ENCODE measurements at regions not wholly inside any gene's neighbourhood (a gene's known extent, or its start where the extent isn't known, plus 50 kb on each side); places are given as distances from the start of the nearest gene placed in this dataset.

DNA sequence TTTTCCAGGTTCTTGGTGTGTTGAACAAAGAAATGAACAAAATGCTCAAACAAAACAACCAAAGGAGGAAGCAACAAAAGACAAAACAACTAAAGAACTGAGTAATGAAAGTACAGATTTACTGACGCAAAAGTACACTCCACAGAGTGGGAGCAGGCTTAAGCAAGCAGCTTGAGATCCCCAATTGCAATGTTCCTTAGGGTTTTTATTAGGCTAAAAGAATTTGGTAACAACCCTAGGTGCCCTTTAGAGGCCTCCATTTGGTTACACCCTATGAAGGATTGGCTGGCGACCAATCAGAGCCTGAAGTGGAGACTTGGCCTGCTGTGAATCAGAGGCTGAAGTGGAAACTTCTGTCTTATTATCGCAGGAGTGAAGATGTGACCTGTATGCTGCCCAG is 243.4 kb upstream of the ATP10A start:
- no peak for DNase-seq (ENCODE audit: low read depth)
- TF ChIP-seq POLR2A (IDR thresholded peaks at IDR 0.05; ENCODE audit: extremely low read depth, insufficient read length): no peak
- no peak for TF ChIP-seq MYC (IDR thresholded peaks at IDR 0.05; ENCODE audit: low read depth, low read length)
- TF ChIP-seq, protein P1, sequence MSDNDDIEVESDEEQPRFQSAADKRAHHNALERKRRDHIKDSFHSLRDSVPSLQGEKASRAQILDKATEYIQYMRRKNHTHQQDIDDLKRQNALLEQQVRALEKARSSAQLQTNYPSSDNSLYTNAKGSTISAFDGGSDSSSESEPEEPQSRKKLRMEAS (IDR thresholded peaks at IDR 0.05; ENCODE audit: low read depth, low read length): no peak
- TF ChIP-seq, protein P2, sequence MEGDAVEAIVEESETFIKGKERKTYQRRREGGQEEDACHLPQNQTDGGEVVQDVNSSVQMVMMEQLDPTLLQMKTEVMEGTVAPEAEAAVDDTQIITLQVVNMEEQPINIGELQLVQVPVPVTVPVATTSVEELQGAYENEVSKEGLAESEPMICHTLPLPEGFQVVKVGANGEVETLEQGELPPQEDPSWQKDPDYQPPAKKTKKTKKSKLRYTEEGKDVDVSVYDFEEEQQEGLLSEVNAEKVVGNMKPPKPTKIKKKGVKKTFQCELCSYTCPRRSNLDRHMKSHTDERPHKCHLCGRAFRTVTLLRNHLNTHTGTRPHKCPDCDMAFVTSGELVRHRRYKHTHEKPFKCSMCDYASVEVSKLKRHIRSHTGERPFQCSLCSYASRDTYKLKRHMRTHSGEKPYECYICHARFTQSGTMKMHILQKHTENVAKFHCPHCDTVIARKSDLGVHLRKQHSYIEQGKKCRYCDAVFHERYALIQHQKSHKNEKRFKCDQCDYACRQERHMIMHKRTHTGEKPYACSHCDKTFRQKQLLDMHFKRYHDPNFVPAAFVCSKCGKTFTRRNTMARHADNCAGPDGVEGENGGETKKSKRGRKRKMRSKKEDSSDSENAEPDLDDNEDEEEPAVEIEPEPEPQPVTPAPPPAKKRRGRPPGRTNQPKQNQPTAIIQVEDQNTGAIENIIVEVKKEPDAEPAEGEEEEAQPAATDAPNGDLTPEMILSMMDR (IDR thresholded peaks at IDR 0.05; ENCODE audit: low read depth, low read length): no peak

DNA sequence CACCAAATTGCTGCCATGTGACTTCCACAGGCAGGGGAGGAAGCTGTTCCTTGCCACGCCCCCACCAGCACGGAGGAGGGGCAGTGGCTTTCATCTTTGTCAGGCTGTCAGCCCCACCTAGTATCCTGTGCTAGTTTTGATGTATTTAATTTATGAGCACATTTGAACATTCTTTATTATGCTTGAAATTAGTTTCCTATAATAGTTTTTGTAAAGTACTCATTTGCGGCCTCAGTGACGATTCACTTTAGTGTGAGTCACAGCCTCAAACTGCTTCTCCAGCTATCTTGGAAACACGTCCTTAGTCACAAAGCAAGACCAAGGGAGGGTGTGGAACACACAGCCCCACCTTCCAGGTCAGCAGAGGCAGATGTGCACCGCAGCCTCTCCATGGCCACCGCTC is 239.9 kb upstream of the ATP10A start:
- H3K4me3 ChIP-seq (ENCODE audit: low read depth, low read length): no peak overlapping the region
- TF ChIP-seq POLR2A (IDR thresholded peaks at IDR 0.05; ENCODE audit: extremely low read depth, insufficient read length) (no peak), MYC (IDR thresholded peaks at IDR 0.05; ENCODE audit: low read depth, low read length) (no peak)
- TF ChIP-seq, protein P1 (IDR thresholded peaks at IDR 0.05; ENCODE audit: low read depth, low read length): no peak
- TF ChIP-seq, protein P2 (IDR thresholded peaks at IDR 0.05; ENCODE audit: low read depth, low read length): no peak
- no peak for DNase-seq (ENCODE audit: low read depth)

More for the DNA sequence above, 243.4 kb upstream of the ATP10A start:
- H3K4me3 ChIP-seq (ENCODE audit: low read depth, low read length): no peak overlapping the region

DNA sequence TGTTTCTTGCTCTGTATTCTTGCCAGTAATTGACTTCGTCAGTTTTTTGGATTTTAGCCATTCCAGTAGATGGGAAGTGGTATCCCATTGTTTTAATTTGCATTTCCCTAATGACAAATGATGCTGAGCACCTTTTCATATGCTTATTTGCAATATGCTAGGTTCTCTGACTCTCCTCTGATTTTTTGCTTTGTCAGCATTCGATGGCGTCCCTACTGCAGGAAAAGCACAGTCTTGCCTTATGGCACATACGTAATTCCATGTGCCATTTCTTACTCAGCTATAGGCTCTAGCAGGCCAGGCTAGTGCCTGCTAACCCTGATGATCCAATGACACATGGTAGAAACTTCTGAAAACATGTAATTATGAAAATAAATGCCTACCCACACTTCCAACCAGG is 239.2 kb upstream of the ATP10A start:
- TF ChIP-seq, protein P2 (IDR thresholded peaks at IDR 0.05; ENCODE audit: low read depth, low read length): no peak
- TF ChIP-seq MYC (IDR thresholded peaks at IDR 0.05; ENCODE audit: low read depth, low read length) (no peak), POLR2A (IDR thresholded peaks at IDR 0.05; ENCODE audit: extremely low read depth, insufficient read length) (no peak)
- TF ChIP-seq, protein P1 (IDR thresholded peaks at IDR 0.05; ENCODE audit: low read depth, low read length): no peak
- no peak overlapping the region for H3K4me3 ChIP-seq (ENCODE audit: low read depth, low read length)
- no peak for DNase-seq (ENCODE audit: low read depth)

DNA sequence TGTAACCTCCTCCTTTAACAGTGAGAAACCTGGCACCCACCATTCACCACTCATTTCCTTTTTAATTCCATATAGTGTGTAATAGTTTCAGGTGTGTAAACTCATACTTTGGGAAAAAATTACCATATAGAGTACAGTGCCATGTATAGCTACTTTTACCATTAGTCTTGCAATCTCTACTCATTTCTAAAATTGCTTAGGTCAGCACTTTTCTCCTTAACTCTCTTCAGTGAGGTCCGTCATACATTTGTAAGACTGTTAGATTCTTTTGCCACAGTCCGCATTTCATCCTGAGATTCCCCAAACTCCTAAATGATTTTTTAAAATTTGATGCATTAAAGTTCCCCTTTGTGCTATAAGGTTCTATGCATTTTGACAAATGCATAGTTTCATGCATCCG is 238.3 kb upstream of the ATP10A start:
- TF ChIP-seq, protein P2 (IDR thresholded peaks at IDR 0.05; ENCODE audit: low read depth, low read length): no peak
- TF ChIP-seq, protein P1 (IDR thresholded peaks at IDR 0.05; ENCODE audit: low read depth, low read length): no peak
- TF ChIP-seq POLR2A (IDR thresholded peaks at IDR 0.05; ENCODE audit: extremely low read depth, insufficient read length) (no peak), MYC (IDR thresholded peaks at IDR 0.05; ENCODE audit: low read depth, low read length) (no peak)
- DNase-seq (ENCODE audit: low read depth): no peak
- H3K4me3 ChIP-seq (ENCODE audit: low read depth, low read length): no peak overlapping the region

DNA sequence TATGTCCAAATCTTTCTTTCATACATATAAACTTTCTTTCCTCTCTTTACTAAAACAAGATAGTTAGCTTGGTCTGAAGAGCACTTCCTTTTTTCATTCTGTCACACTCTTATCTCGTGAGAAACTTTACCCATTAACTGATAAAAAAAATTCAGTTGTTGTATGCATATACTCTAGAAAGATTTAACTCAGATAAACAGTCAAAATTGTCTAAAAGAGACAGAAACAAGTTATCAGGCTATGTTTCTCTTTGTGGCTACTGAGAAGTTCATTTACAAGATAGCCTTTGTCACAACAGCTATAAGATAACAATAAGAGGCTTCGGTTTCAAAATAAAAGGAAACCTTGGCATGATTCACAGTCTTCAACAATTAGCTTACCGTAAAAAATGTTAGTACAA is 235.7 kb upstream of the ATP10A start:
- TF ChIP-seq POLR2A (IDR thresholded peaks at IDR 0.05; ENCODE audit: extremely low read depth, insufficient read length) (no peak), MYC (IDR thresholded peaks at IDR 0.05; ENCODE audit: low read depth, low read length) (no peak)
- TF ChIP-seq, protein P2 (IDR thresholded peaks at IDR 0.05; ENCODE audit: low read depth, low read length): no peak
- TF ChIP-seq, protein P1 (IDR thresholded peaks at IDR 0.05; ENCODE audit: low read depth, low read length): no peak
- H3K4me3 ChIP-seq (ENCODE audit: low read depth, low read length): no peak overlapping the region
- no peak for DNase-seq (ENCODE audit: low read depth)

DNA sequence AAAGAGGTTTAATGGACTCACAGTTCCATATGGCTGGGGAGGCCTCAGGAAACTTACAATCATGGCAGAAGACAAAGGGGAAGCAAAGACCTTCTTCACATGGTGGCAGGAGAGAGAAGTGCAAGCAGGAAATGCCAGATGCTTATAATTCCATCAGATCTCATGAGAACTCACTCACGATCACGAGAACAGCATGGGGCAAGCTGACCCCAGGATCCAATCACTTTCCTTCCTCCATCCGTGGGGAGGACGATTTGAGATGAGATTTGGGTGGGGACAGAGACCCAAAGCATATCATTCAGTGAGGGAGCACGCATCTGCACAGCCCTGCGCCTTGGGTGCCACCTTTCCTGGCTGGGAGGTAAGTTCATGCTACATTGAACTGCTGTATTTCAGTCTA is 234.1 kb upstream of the ATP10A start:
- H3K4me3 ChIP-seq (ENCODE audit: low read depth, low read length): no peak overlapping the region
- TF ChIP-seq, protein P2 (IDR thresholded peaks at IDR 0.05; ENCODE audit: low read depth, low read length): no peak
- TF ChIP-seq, protein P1 (IDR thresholded peaks at IDR 0.05; ENCODE audit: low read depth, low read length): no peak
- TF ChIP-seq MYC (IDR thresholded peaks at IDR 0.05; ENCODE audit: low read depth, low read length) (no peak), POLR2A (IDR thresholded peaks at IDR 0.05; ENCODE audit: extremely low read depth, insufficient read length) (no peak)
- DNase-seq (ENCODE audit: low read depth): no peak
